H7 (cell line): ENCODE measurements at regions not wholly inside any gene's neighbourhood (a gene's known extent, or its start where the extent isn't known, plus 50 kb on each side); places are given as distances from the start of the nearest gene placed in this dataset.
"Not testable (repeated sequence)": the region's sequence is repeated elsewhere in the genome, so short reads cannot be mapped to it uniquely, and the experiment has no call there.

Experiments used
- DNase-seq: peaks from one replicate; pipeline ENCODE4 v3.0.0; 2012
- H3K27me3 ChIP-seq: 2 replicates; pipeline ENCODE4 v1.6.0; 2011; ENCODE audit warnings: mild to moderate bottlenecking, low read length; ENCODE audit not compliant: control insufficient read depth, insufficient read depth
- H3K36me3 ChIP-seq: replicated peaks from 2 replicates; pipeline ENCODE4 v1.5.1; 2011; ENCODE audit warnings: low read length; ENCODE audit not compliant: control insufficient read depth, insufficient read depth
- H3K4me3 ChIP-seq: 2 replicates; pipeline ENCODE4 v1.5.1; 2011; ENCODE audit warnings: low read depth, mild to moderate bottlenecking, control low read depth, low read length, moderate library complexity; ENCODE audit not compliant: insufficient read depth

- DNase-seq, result peak; percentile 6
- H3K27me3 ChIP-seq, result no peaks in the 10 kb centered on the region
- H3K36me3 ChIP-seq, result no peaks in the 10 kb centered on the region
- no peak overlapping the region for H3K4me3 ChIP-seq
These were observed 156.1 kb upstream of the ALG10B start for GRCh38 chr12:38160318-38161122.

GRCh38 chr12:38161123-38162000 is 155.2 kb upstream of the ALG10B start:
- Histone ChIP-seq H3K36me3 (no peaks in the 10 kb centered on the region), H3K4me3 (no peak overlapping the region), H3K27me3 (no peaks in the 10 kb centered on the region)
- peak; percentile 6 for DNase-seq

- DNase-seq, result no peak
- Histone ChIP-seq H3K36me3 (no peaks in the 10 kb centered on the region), H3K4me3 (no peak overlapping the region), H3K27me3 (no peaks in the 10 kb centered on the region)
These were observed 154.6 kb upstream of the ALG10B start for GRCh38 chr12:38162013-38162412.

GRCh38 chr12:38162708-38163441 is 153.7 kb upstream of the ALG10B start:
- Histone ChIP-seq H3K27me3 (no peaks in the 10 kb centered on the region), H3K36me3 (no peaks in the 10 kb centered on the region), H3K4me3 (no peak overlapping the region)
- no peak for DNase-seq

- Histone ChIP-seq H3K4me3 (no peak overlapping the region), H3K36me3 (no peaks in the 10 kb centered on the region), H3K27me3 (no peaks in the 10 kb centered on the region)
- peak; percentile 13 for DNase-seq
These were observed 153.2 kb upstream of the ALG10B start for GRCh38 chr12:38163442-38163801.

GRCh38 chr12:38166225-38166624 is 150.3 kb upstream of the ALG10B start:
- H3K36me3 ChIP-seq, result no peaks in the 10 kb centered on the region
- no peak for DNase-seq
- no peaks in the 10 kb centered on the region for H3K27me3 ChIP-seq
- H3K4me3 ChIP-seq, result no peak overlapping the region

GRCh38 chr12:38175538-38175937 is 141.0 kb upstream of the ALG10B start:
- Histone ChIP-seq H3K36me3 (no peaks in the 10 kb centered on the region), H3K4me3 (no peak overlapping the region), H3K27me3 (no peaks in the 10 kb centered on the region)
- DNase-seq, result no peak

- H3K36me3 ChIP-seq, H3K4me3 ChIP-seq, DNase-seq: not testable (repeated sequence)
These were observed 133.0 kb upstream of the ALG10B start for GRCh38 chr12:38183617-38184016.

GRCh38 chr12:38197286-38197685 is 119.3 kb upstream of the ALG10B start:
- DNase-seq, H3K36me3 ChIP-seq, H3K27me3 ChIP-seq, H3K4me3 ChIP-seq: not testable (repeated sequence)

More at GRCh38 chr12:38183617-38184016, 133.0 kb upstream of the ALG10B start:
- not testable (repeated sequence) for H3K27me3 ChIP-seq

- DNase-seq, result peak; percentile 5
- Histone ChIP-seq H3K4me3 (no peak overlapping the region), H3K27me3 (no peaks in the 10 kb centered on the region), H3K36me3 (no peaks in the 10 kb centered on the region)
These were observed 114.9 kb upstream of the ALG10B start for GRCh38 chr12:38201461-38202276.

GRCh38 chr12:38204831-38205230 is 111.7 kb upstream of the ALG10B start:
- H3K36me3 ChIP-seq, result no peaks in the 10 kb centered on the region
- no peak overlapping the region for H3K4me3 ChIP-seq
- no peak for DNase-seq
- H3K27me3 ChIP-seq, result no peaks in the 10 kb centered on the region

- no peaks in the 10 kb centered on the region for H3K36me3 ChIP-seq
- H3K4me3 ChIP-seq, result no peak overlapping the region
- H3K27me3 ChIP-seq, result no peaks in the 10 kb centered on the region
- no peak for DNase-seq
These were observed 94.6 kb upstream of the ALG10B start for GRCh38 chr12:38222011-38222410.

- not testable (repeated sequence) for DNase-seq, H3K36me3 ChIP-seq, H3K27me3 ChIP-seq, H3K4me3 ChIP-seq
These were observed 78.2 kb upstream of the ALG10B start for GRCh38 chr12:38238328-38238727.

GRCh38 chr12:38253778-38254177 is 62.8 kb upstream of the ALG10B start:
- H3K36me3 ChIP-seq, result no peaks in the 10 kb centered on the region
- no peak overlapping the region for H3K4me3 ChIP-seq

More at GRCh38 chr12:38253778-38254177, 62.8 kb upstream of the ALG10B start:
- no peaks in the 10 kb centered on the region for H3K27me3 ChIP-seq
- no peak for DNase-seq
